Kasumi-1 (cell line): ENCODE measurements at regions not wholly inside any gene's neighbourhood (a gene's known extent, or its start where the extent isn't known, plus 50 kb on each side); places are given as distances from the start of the nearest gene placed in this dataset.
"Not testable (repeated sequence)": the region's sequence is repeated elsewhere in the genome, so short reads cannot be mapped to it uniquely, and the experiment has no call there.

ENCODE experiments used
- DNase-seq, 2 experiments: peaks; one replicate each; lab custom pipeline; 2025; lab: John Stamatoyannopoulos, UW

- no peak for DNase-seq
Observed at GRCh38 chr3:105119801-105120340, 246.8 kb upstream of the ALCAM start.

GRCh38 chr3:105130911-105131310 is 235.8 kb upstream of the ALCAM start:
- DNase-seq, result no peak

GRCh38 chr3:105137911-105138310 is 228.8 kb upstream of the ALCAM start:
- DNase-seq, result no peak

GRCh38 chr3:105139881-105140560 is 226.7 kb upstream of the ALCAM start:
- DNase-seq, result peak; percentile 83 to 84

GRCh38 chr3:105140899-105141367 is 225.8 kb upstream of the ALCAM start:
- no peak for DNase-seq

DNA sequence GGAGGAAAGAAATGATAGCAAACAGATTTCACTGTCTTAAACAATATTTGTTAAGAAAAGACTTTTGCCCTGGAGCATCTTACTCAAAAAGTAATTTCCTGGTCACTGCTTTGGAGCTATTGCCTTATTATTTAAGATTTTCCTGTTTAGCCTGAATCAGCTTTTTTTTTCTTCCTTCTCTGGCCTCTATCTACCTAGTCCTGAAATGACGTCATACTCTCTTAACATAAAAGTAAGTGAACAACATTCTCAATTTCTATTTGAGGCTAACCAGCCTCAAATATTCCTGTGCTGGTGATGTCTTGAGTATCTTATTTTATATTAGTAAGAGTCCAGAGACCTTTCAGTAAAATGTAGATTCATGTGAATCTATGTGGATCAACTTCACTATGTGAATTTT is 221.9 kb upstream of the ALCAM start:
- no peak for DNase-seq

GRCh38 chr3:105145511-105145910 is 221.2 kb upstream of the ALCAM start:
- no peak for DNase-seq

DNA sequence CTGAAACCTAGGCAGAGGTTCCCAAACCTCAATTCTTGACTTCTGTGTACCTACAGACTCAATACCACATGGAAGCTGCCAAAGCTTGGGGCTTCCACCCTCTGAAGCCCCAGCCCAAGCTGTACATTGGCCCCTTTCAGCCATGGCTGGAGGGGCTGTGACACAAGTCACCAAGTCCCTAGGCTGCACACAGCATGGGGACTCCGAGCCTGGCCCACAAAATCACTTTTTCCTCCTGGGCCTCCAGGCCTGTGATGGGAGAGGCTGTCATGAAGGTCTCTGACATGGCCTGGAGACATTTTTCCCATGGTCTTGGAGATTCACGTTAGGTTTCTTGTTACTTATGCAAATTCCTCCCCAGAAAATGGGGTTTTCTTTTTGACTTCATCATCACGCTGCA is 217.5 kb upstream of the ALCAM start:
- DNase-seq, result not testable (repeated sequence)

DNA sequence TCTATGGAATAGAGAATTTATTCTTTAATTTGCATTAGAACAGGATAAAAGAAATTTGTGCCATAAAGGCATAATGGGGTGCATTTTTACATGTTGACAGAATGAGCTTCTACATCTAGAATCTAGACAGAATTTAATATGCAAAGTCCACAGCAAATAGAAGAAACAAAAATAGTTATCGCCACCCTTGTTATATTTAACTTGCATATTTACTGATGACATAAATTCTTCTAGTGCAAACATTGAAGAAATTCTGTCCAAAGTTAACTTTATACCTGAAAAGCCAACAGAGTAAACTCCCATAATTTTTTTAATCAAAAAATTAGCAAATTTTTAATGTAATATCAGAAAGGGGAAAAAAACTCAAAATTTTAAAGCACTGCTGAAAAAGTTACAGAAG is 213.7 kb upstream of the ALCAM start:
- no peak for DNase-seq

DNA sequence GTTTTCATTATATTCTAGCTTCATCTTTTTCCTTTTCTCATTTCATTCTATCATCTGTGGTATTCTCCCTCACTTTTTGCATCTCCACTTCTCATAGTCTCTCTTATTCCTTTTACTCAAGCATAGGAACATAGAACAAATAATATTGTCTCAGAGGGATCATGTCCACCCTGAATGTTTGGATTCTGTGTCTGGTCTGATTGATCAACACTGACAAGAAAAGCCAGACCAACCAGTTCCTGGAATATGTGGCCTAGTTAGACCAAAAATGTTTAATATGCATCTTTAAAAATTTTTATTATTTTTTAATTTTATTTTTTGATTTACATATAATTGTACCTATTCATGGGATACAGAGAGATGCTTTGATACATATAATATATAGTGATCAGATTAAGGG is 212.0 kb upstream of the ALCAM start:
- DNase-seq, result no peak

DNA sequence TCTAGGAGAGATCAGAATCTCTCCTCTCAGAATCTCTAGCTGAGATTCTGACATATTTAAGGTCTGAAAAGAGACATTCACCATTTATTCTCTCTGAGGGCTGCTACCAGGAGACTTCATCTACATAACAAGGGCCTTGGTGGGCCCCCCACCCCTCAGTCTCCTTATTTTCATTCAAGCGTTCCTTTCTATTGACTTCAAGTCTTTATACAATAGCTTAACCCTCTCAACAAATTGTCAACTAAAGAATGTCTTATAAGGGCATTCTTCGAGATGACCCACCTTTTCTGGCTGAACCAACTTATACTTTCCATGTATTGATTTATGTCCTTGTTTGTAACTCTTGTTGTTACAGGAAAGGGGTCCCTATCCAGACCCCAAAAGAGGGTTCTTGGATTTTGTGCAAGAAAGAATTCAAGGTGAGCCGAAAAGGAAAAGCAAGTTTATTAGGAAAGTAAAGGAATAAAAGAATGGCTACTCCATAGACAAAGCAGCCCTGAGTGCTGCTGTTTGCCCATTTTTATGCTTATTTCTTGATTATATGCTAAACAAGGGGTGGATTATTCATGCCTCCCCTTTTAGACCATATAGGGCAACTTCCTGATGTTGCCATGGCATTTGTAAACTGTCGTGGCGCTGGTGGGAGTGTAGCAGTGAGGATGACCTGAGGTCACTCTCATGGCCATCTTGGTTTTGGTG is 209.5 kb upstream of the ALCAM start:
- DNase-seq, result no peak

- no peak for DNase-seq
Observed at GRCh38 chr3:105157766-105158085, 209.0 kb upstream of the ALCAM start.

- peak; percentile 51 to 61 for DNase-seq
Observed at GRCh38 chr3:105158286-105158685, 208.4 kb upstream of the ALCAM start.

DNA sequence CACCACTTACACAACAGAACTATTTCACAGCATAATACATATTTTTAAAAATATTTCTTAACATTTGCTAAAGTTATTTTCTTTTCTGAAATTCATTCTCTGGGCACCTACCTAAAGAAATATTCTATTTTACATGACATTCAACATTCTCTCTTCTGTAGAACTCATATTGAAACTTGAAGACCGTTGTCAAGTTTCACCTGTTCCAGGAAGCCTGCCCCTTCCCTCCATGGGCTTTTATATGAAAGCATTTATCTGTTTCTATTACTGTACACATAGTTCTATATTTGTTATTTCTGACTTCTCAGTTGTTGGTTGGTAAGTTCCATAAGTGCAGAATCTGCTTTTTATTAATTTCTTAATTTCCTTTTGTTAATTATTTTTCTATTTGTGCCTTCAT is 204.3 kb upstream of the ALCAM start:
- DNase-seq, result no peak

- DNase-seq, result no peak
Observed at GRCh38 chr3:105166893-105167292, 199.8 kb upstream of the ALCAM start.

GRCh38 chr3:105170423-105170822 is 196.3 kb upstream of the ALCAM start:
- no peak for DNase-seq

DNA sequence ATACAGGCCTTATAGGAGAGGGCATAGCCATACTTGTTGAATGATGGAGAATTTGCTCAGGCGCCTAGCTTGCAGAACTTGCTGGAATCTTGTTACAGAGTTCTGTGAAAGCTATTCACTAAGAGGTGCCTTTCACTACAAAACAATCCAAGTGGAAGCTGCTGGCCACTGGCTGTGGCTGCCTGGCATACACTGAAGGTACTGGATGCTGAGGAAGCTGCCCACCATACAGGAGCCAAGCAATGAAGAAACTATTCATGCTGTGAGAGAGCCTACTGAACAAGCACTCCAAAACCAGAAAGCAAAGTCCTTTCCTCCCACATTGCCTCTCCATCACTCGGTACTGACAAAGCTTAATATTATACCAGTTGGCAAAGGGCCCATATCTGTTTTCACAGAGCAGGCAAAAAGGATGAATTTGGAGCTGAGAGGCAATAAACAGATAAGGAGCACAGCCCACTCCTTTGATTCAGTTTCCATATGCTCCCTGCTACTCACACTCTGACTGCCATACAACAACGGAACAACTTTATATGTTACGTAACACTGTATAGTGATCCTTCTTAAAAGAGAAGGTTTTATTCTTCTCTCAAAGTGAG is 192.6 kb upstream of the ALCAM start:
- no peak for DNase-seq

DNA sequence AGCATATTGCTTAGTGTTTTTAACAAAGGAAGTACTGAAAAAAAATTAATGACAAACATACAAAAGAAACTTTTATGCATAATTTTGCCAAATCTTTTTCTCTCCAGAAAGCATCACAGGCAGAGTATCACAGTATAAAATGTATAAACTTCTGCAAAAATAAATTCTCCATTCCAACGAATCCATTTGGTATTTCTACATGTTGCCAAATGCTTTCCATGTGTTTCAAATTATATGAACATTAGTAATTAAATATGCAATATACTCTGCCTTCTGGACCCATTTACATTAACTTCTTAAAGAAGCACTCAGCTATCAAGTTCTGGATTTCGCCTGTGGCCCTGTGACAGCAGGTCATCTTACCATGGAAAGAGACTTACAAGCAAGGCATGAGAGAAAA is 189.1 kb upstream of the ALCAM start:
- DNase-seq, result no peak

- DNase-seq, result no peak
Observed at GRCh38 chr3:105187344-105187743, 179.4 kb upstream of the ALCAM start.

DNA sequence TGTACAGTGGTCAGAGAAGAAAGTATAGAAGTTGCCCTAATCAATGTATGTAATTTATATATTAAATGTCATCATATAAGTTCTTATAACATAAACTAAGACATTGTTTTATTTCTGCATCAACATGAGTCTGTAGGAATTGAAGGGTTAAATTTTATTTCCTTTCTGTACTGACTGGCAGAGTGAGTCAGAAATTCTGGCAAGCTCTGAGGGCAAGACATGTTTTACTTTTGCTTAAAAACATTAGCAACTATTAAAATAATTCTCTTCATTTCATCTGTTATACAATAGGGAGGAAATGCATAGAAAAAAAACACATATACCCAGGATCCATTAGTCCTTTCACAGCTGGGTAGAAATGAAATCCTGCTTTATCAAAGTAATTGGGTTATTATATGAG is 171.4 kb upstream of the ALCAM start:
- peak in 1 of 2 experiments; percentile 6 for DNase-seq

- DNase-seq, result no peak
Observed at GRCh38 chr3:105197863-105198262, 168.8 kb upstream of the ALCAM start.

DNA sequence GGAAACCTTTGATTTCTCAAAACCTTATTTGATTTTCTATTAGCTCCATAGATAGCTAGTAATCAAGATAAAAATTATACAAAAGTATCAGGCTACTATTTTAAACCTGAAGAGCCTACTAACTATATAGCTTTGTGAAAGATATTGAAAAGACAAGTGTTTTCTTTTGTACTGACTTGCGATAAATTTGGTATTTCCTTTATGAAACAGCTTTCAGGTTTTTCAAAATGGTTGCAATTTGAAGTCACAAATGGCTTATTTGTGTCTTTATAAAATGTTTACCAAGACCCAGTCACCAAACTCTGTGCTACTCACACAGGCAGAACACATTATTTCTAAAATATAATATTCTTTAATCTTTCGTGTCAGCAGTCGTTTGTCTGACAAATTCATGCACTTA is 167.5 kb upstream of the ALCAM start:
- DNase-seq, result no peak

DNA sequence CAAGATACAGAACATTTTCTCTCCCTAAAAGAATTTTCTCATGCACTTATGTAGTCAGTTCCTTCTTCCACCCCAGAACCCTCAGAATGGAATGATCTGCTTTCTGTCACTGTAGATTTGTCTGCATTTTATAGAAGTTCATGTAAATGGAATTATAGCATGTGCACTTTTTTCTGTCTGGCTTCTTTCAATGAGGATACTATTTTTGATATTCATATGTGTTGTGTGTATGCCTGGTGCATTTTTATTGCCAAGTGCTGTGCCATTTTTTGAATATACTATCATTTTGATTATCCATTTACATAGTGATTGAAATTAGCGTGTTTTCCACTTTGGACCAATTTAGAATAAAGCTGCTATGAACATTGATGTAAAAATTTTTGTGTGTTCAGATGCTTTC is 156.6 kb upstream of the ALCAM start:
- DNase-seq, result no peak
